Endodermal cell (in vitro differentiated cells): ENCODE measurements at regions not wholly inside any gene's neighbourhood (a gene's known extent, or its start where the extent isn't known, plus 50 kb on each side); places are given as distances from the start of the nearest gene placed in this dataset.

ENCODE experiments used
- DNase-seq: peaks from one replicate; pipeline ENCODE4 v3.0.0-alpha.2; 2017
- H3K27ac ChIP-seq: 2 replicates; pipeline ENCODE4 v1.5.1; 2013; ENCODE audit warnings: mild to moderate bottlenecking, low read depth, low read length, moderate library complexity
- H3K27me3 ChIP-seq: 2 replicates; pipeline ENCODE4 v1.6.1; 2013; ENCODE audit warnings: mild to moderate bottlenecking, low read length, moderate library complexity; ENCODE audit not compliant: insufficient read depth, control insufficient read depth, poor library complexity, severe bottlenecking
- H3K36me3 ChIP-seq: 2 replicates; pipeline ENCODE4 v1.7.0; 2013; ENCODE audit warnings: mild to moderate bottlenecking, low read length, moderate library complexity; ENCODE audit not compliant: control insufficient read depth, insufficient read depth
- H3K4me1 ChIP-seq: one replicate; pipeline ENCODE4 v1.7.0; 2013; ENCODE audit warnings: low read length; ENCODE audit not compliant: control insufficient read depth, insufficient read depth
- H3K4me3 ChIP-seq: 2 replicates; pipeline ENCODE4 v1.5.1; 2013; ENCODE audit warnings: mild to moderate bottlenecking, low read length, moderate library complexity
- H3K9ac ChIP-seq: 2 replicates; pipeline ENCODE4 v1.6.1; 2013; ENCODE audit warnings: mild to moderate bottlenecking, low read length, moderate library complexity; ENCODE audit not compliant: poor library complexity, severe bottlenecking; ENCODE audit errors: extremely low read depth
- H3K9me3 ChIP-seq: 2 replicates; pipeline ENCODE4 v1.6.1; 2013; ENCODE audit warnings: mild to moderate bottlenecking, low read length, moderate library complexity; ENCODE audit not compliant: control insufficient read depth
- H3K27ac Mint-ChIP-seq: 2 replicates; pipeline ENCODE4 v1.8.0; 2020; ENCODE audit warnings: mixed read lengths
- H3K27me3 Mint-ChIP-seq: 2 replicates; pipeline ENCODE4 v1.8.0; 2021; ENCODE audit warnings: mild to moderate bottlenecking, mixed read lengths; ENCODE audit not compliant: insufficient read depth
- H3K36me3 Mint-ChIP-seq: 2 replicates; pipeline ENCODE4 v1.8.0; 2020; ENCODE audit warnings: low read depth, mixed read lengths
- H3K4me1 Mint-ChIP-seq: 2 replicates; pipeline ENCODE4 v1.8.0; 2020; ENCODE audit warnings: mixed read lengths
- H3K4me3 Mint-ChIP-seq: 2 replicates; pipeline ENCODE4 v1.8.0; 2020; ENCODE audit warnings: mild to moderate bottlenecking, moderate library complexity, mixed read lengths
- H3K9me3 Mint-ChIP-seq: 2 replicates; pipeline ENCODE4 v1.8.0; 2020; ENCODE audit warnings: mild to moderate bottlenecking, mixed read lengths
- CTCF ChIP-seq: fragments of 200-600 bp; sonication (generic); conservative IDR thresholded peaks from 2 replicates; pipeline ENCODE4 v1.5.0; 2021; ENCODE audit warnings: antibody characterized with exemption, mild to moderate bottlenecking
- WGBS, 2 experiments: methylation state at CpG; one replicate each; pipeline versions ENCODE4 v1.1.5 to v1.1.7; 2013; ENCODE audit warnings: missing lambda C conversion rate in 2 of 2, mixed read lengths in 1 of 2; ENCODE audit not compliant: insufficient coverage in 1 of 2, insufficient read length in 1 of 2; 5-methylcytosine and 5-hydroxymethylcytosine counted together

GRCh38 chr6:56314683-56315523, 67.5 kb upstream of the COL21A1 start:
- TF ChIP-seq CTCF = peak; percentile 94
- Histone ChIP-seq H3K36me3 (no peaks in the 10 kb centered on the region), H3K27ac (no peak overlapping the region), H3K4me1 (no peaks in the 10 kb centered on the region), H3K27me3 (peaks cover 7% of the 10 kb centered on the region), H3K4me3 (no peak overlapping the region), H3K9me3 (no peaks in the 10 kb centered on the region), H3K9ac (no peak overlapping the region)
- Mint-ChIP-seq H3K9me3 (no peaks in the 10 kb centered on the region), H3K27me3 (peaks cover 15% of the 10 kb centered on the region), H3K4me1 (peaks cover 17% of the 10 kb centered on the region), H3K4me3 (no peak overlapping the region), H3K27ac (no peak overlapping the region), H3K36me3 (no peaks in the 10 kb centered on the region)
- WGBS, 2 experiments = 61 to 63% methylated on average over 3 to 10 of the region's 11 CpGs
- peak; percentile 80 for DNase-seq

GRCh38 chr6:56311533-56312448, 64.4 kb upstream of the COL21A1 start:
- H3K36me3 Mint-ChIP-seq = no peaks in the 10 kb centered on the region
- peaks cover 7% of the 10 kb centered on the region for H3K27me3 ChIP-seq
- no peak overlapping the region for H3K4me3 ChIP-seq
- peaks cover 17% of the 10 kb centered on the region for H3K4me1 Mint-ChIP-seq
- DNase-seq = no peak
- 85 to 90% methylated on average over 5 of the region's 5 CpGs for WGBS, 2 experiments
- peaks cover 20% of the 10 kb centered on the region for H3K9me3 Mint-ChIP-seq
- no peak overlapping the region for H3K27ac ChIP-seq
- H3K4me1 ChIP-seq = no peaks in the 10 kb centered on the region
- no peak overlapping the region for H3K4me3 Mint-ChIP-seq
- peaks cover 10% of the 10 kb centered on the region for H3K9me3 ChIP-seq
- no peaks in the 10 kb centered on the region for H3K36me3 ChIP-seq
- TF ChIP-seq CTCF = no peak
- no peak overlapping the region for H3K9ac ChIP-seq
- H3K27me3 Mint-ChIP-seq = peaks cover 15% of the 10 kb centered on the region
- no peak overlapping the region for H3K27ac Mint-ChIP-seq

- Mint-ChIP-seq H3K36me3 (no peaks in the 10 kb centered on the region), H3K9me3 (peaks cover 23% of the 10 kb centered on the region), H3K27me3 (peaks cover 15% of the 10 kb centered on the region), H3K27ac (no peak overlapping the region), H3K4me1 (peaks cover 17% of the 10 kb centered on the region), H3K4me3 (no peak overlapping the region)
- TF ChIP-seq CTCF = no peak
- no peak overlapping the region for H3K4me3 ChIP-seq
- no peaks in the 10 kb centered on the region for H3K4me1 ChIP-seq
- H3K9me3 ChIP-seq = peaks cover 10% of the 10 kb centered on the region
- 92 to 100% methylated on average over 2 of the region's 2 CpGs for WGBS, 2 experiments
- no peak for DNase-seq
- no peaks in the 10 kb centered on the region for H3K36me3 ChIP-seq
- H3K9ac ChIP-seq = no peak overlapping the region
- H3K27ac ChIP-seq = no peak overlapping the region
- H3K27me3 ChIP-seq = peaks cover 7% of the 10 kb centered on the region
Observed at GRCh38 chr6:56311061-56311460, 63.7 kb upstream of the COL21A1 start.
